GM04504 (cell line): ENCODE measurements at regions not wholly inside any gene's neighbourhood (a gene's known extent, or its start where the extent isn't known, plus 50 kb on each side); places are given as distances from the start of the nearest gene placed in this dataset.

Source experiments
- DNase-seq: peaks from one replicate; pipeline ENCODE4 v3.0.0-alpha.2; 2012; ENCODE audit warnings: low read depth

DNA sequence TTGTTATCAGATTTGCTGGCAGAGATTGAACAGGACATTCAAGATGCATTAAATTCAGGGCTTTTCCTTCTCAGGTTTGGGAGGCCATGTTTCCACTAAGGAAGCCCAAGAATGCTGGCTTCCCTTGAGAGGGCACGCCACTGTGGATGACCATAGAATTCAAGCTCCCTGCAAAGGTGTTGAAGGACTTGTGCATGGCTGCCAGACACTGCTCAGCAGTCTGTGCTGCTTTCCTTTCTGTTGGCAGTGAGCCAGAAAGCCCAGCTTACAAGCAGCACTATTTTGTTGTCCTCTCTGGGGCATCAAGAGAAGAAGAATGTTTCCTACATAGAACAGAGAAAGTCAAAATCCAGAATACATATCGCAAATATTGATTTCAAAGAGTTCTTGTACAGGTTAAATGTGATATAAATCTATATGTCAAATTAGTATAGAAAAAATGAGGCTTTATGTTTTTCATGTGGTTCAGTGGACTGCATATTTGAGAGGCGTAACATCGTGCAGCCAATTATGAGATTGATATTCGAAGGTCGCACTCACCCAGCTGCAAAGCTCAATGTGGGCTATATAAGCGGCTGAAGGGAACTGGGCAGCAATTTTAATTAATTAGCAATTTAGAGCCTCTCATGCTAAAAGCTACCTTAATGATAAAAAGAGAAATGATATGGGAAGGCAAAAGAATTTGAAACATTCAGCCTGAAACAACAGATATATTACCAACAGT lies 103.1 kb upstream of the ISL1 start:
- DNase-seq: no peak

DNA sequence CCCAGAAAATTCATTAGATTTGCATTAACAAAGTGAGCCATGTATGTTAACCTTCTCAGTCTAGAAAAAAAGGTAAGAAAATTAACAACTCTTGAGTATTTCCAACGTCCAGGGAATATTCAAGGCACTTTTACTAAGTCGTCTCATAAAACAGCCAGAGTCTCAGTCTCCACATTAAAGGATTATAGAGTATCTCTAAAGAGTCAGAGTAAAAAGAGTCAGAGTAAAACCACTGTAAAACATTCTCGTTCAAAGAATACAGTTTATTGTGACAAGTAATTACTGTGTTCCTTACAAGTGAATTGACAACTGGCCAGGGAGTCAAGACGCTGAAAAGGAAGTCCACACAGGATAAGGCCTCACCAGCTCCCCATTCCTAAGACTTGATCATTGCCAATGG lies 97.2 kb upstream of the ISL1 start:
- no peak for DNase-seq

- no peak for DNase-seq
Observed at GRCh38 chr5:51302343-51302742, 80.9 kb upstream of the ISL1 start.

GRCh38 chr5:51326844-51327243 lies 56.4 kb upstream of the ISL1 start:
- no peak for DNase-seq
